Left ventricle myocardium inferior (tissue), 1 donor: ENCODE measurements at regions not wholly inside any gene's neighbourhood (a gene's known extent, or its start where the extent isn't known, plus 50 kb on each side); places are given as distances from the start of the nearest gene placed in this dataset.

Experiments used
- DNase-seq: peaks from one replicate; pipeline ENCODE4 v3.0.0-alpha.2; 2020
- H3K27ac ChIP-seq: fragments of 200-600 bp; replicated peaks from 2 replicates; pipeline ENCODE4 v1.8.0; 2021
- H3K27me3 ChIP-seq: fragments of 200-600 bp; 2 replicates; pipeline ENCODE4 v1.8.0; 2021; ENCODE audit warnings: low read depth
- H3K36me3 ChIP-seq: fragments of 200-600 bp; 2 replicates; pipeline ENCODE4 v1.8.0; 2021
- H3K4me1 ChIP-seq: fragments of 200-600 bp; 2 replicates; pipeline ENCODE4 v1.8.0; 2021
- H3K4me3 ChIP-seq: fragments of 200-600 bp; 2 replicates; pipeline ENCODE4 v1.8.0; 2021; ENCODE audit warnings: mild to moderate bottlenecking, moderate library complexity
- H3K9me3 ChIP-seq: fragments of 200-600 bp; replicated peaks from 2 replicates; pipeline ENCODE4 v1.8.0; 2021
- intact Hi-C: fragments of 100-400 bp; cut with micrococcal nuclease; formaldehyde crosslinking; loops from one replicate; pipeline ENCODE4 v1.11.0; 2022
- TF ChIP-seq, protein P1 (sequence below): fragments of 200-600 bp; IDR thresholded peaks from 2 replicates; pipeline ENCODE4 v1.8.0; 2021; ENCODE audit warnings: antibody characterized with exemption, mild to moderate bottlenecking, borderline replicate concordance
- donor health status: DM: no; HTN: yes; CAD: no; lungs with severe emphysema.

GRCh38 chr6:91083211-91083610 is 496.3 kb upstream of the MAP3K7 start:
- no peaks in the 10 kb centered on the region for H3K36me3 ChIP-seq
- no peaks in the 10 kb centered on the region for H3K27me3 ChIP-seq
- no peak overlapping the region for H3K27ac ChIP-seq
- intact Hi-C loops: no loop called here
- no peaks in the 10 kb centered on the region for H3K4me1 ChIP-seq
- TF ChIP-seq, protein P1, sequence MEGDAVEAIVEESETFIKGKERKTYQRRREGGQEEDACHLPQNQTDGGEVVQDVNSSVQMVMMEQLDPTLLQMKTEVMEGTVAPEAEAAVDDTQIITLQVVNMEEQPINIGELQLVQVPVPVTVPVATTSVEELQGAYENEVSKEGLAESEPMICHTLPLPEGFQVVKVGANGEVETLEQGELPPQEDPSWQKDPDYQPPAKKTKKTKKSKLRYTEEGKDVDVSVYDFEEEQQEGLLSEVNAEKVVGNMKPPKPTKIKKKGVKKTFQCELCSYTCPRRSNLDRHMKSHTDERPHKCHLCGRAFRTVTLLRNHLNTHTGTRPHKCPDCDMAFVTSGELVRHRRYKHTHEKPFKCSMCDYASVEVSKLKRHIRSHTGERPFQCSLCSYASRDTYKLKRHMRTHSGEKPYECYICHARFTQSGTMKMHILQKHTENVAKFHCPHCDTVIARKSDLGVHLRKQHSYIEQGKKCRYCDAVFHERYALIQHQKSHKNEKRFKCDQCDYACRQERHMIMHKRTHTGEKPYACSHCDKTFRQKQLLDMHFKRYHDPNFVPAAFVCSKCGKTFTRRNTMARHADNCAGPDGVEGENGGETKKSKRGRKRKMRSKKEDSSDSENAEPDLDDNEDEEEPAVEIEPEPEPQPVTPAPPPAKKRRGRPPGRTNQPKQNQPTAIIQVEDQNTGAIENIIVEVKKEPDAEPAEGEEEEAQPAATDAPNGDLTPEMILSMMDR: no peak
- H3K4me3 ChIP-seq: no peak overlapping the region
- no peak for DNase-seq
- no peaks in the 10 kb centered on the region for H3K9me3 ChIP-seq

GRCh38 chr6:91082311-91082832 is 495.5 kb upstream of the MAP3K7 start:
- intact Hi-C loops: no loop called here

DNA sequence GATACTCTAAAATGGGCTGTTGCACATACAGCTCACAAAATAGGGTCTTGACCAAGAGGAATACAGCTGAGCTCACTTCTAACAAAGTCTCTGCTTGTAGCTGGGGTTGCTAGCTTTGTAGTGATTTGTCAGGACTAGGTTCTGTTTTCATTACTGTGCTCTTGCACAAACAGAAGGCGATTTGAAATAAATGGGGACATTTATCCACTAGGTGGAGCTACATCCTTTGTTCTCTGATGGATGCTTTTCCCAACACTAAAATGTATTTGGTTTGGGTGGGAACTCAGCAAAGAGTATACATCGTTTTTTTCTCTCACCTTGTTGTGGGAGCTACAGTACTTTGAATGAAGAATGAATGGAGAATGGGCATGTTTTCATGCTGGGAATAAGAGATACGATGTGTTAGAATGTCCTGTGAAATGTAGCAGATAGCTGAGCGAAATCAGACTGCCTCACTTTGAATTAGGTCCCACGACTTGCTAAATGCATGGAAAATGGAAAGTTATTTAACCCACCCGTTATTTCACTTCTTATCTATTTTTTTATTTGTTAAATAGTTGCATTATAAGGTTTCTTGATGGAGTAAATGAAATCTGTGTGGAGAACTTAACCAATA is 494.7 kb upstream of the MAP3K7 start:
- no peaks in the 10 kb centered on the region for H3K9me3 ChIP-seq
- no peak for DNase-seq
- no peaks in the 10 kb centered on the region for H3K36me3 ChIP-seq
- TF ChIP-seq, protein P1: peak; percentile 75
- intact Hi-C loops: no loop called here
- H3K4me1 ChIP-seq: no peaks in the 10 kb centered on the region
- no peaks in the 10 kb centered on the region for H3K27me3 ChIP-seq
- H3K27ac ChIP-seq: no peak overlapping the region
- no peak overlapping the region for H3K4me3 ChIP-seq

More at GRCh38 chr6:91082311-91082832, 495.5 kb upstream of the MAP3K7 start:
- H3K27me3 ChIP-seq: no peaks in the 10 kb centered on the region
- H3K36me3 ChIP-seq: no peaks in the 10 kb centered on the region
- no peaks in the 10 kb centered on the region for H3K9me3 ChIP-seq
- H3K27ac ChIP-seq: no peak overlapping the region
- TF ChIP-seq, protein P1: no peak
- H3K4me3 ChIP-seq: no peak overlapping the region
- H3K4me1 ChIP-seq: no peaks in the 10 kb centered on the region
- DNase-seq: no peak

GRCh38 chr6:91080871-91081270 is 494.0 kb upstream of the MAP3K7 start:
- TF ChIP-seq, protein P1: no peak
- H3K4me1 ChIP-seq: no peaks in the 10 kb centered on the region
- intact Hi-C loops: no loop called here

GRCh38 chr6:91079969-91080368 is 493.1 kb upstream of the MAP3K7 start:
- no peak for DNase-seq
- TF ChIP-seq, protein P1: no peak
- intact Hi-C loops: no loop called here
- Histone ChIP-seq H3K4me3 (no peak overlapping the region), H3K36me3 (no peaks in the 10 kb centered on the region), H3K4me1 (no peaks in the 10 kb centered on the region), H3K27me3 (no peaks in the 10 kb centered on the region), H3K9me3 (no peaks in the 10 kb centered on the region), H3K27ac (no peak overlapping the region)

More at GRCh38 chr6:91080871-91081270, 494.0 kb upstream of the MAP3K7 start:
- DNase-seq: no peak
- Histone ChIP-seq H3K36me3 (no peaks in the 10 kb centered on the region), H3K9me3 (no peaks in the 10 kb centered on the region), H3K4me3 (no peak overlapping the region), H3K27ac (no peak overlapping the region), H3K27me3 (no peaks in the 10 kb centered on the region)
